Activated T-cell treated with anti-CD3 and anti-CD28 coated beads, Interleukin-2, amount 50 U/mL, for 72 hours (primary cell): ENCODE measurements at regions not wholly inside any gene's neighbourhood (a gene's known extent, or its start where the extent isn't known, plus 50 kb on each side); places are given as distances from the start of the nearest gene placed in this dataset.

Experiments used
- ATAC-seq, 2 donors: fragments of 150-1000 bp; cut with Tn5 transposase; replicated peaks in 1 of 2; 2 replicates each; pipeline ENCODE4 v1.10.0; 2021; ENCODE audit warnings: moderate library complexity in 2 of 2, mild to moderate bottlenecking in 1 of 2
- DNase-seq, 2 donors: peaks; one replicate each; pipeline ENCODE4 v3.0.0; 2021 to 2022; ENCODE audit warnings: mixed read lengths in 1 of 2
- H3K27ac Mint-ChIP-seq: one replicate; pipeline ENCODE4 v1.8.0; 2022; ENCODE audit warnings: mild to moderate bottlenecking, moderate library complexity, mixed read lengths
- H3K27me3 Mint-ChIP-seq: one replicate; pipeline ENCODE4 v1.8.0; 2022; ENCODE audit warnings: low read depth, mixed read lengths
- H3K36me3 Mint-ChIP-seq, 2 donors: one replicate each; pipeline ENCODE4 v1.8.0; 2022; ENCODE audit warnings: mixed read lengths in 2 of 2, mild to moderate bottlenecking in 1 of 2; ENCODE audit not compliant: insufficient read depth in 2 of 2
- H3K4me1 Mint-ChIP-seq: one replicate; pipeline ENCODE4 v1.8.0; 2022; ENCODE audit warnings: low read depth, mixed read lengths
- H3K4me3 Mint-ChIP-seq, 2 donors: one replicate each; pipeline ENCODE4 v1.8.0; 2022; ENCODE audit warnings: mild to moderate bottlenecking in 2 of 2, mixed read lengths in 2 of 2, moderate library complexity in 2 of 2
- H3K9me3 Mint-ChIP-seq, 2 donors: one replicate each; pipeline ENCODE4 v1.8.0; 2022; ENCODE audit warnings: mixed read lengths in 2 of 2

- no peak overlapping the region for H3K4me3 Mint-ChIP-seq
- ATAC-seq, result no peak
- H3K36me3 Mint-ChIP-seq, result peaks cover 3 to 4% of the 10 kb centered on the region in 2 donors
- no peaks in the 10 kb centered on the region for H3K27me3 Mint-ChIP-seq
- H3K27ac Mint-ChIP-seq, result no peak overlapping the region
- peaks cover 3 to 5% of the 10 kb centered on the region in 2 donors for H3K9me3 Mint-ChIP-seq
- no peaks in the 10 kb centered on the region for H3K4me1 Mint-ChIP-seq
- no peak for DNase-seq
Observed at GRCh38 chr5:144712090-144712489, 541.4 kb downstream of the KCTD16 start.

GRCh38 chr5:144711172-144711571, 540.5 kb downstream of the KCTD16 start:
- Mint-ChIP-seq H3K36me3 (peaks cover 3 to 4% of the 10 kb centered on the region in 2 donors), H3K27ac (no peak overlapping the region), H3K9me3 (peaks cover 3 to 5% of the 10 kb centered on the region in 2 donors), H3K4me1 (no peaks in the 10 kb centered on the region), H3K27me3 (no peaks in the 10 kb centered on the region), H3K4me3 (no peak overlapping the region)
- DNase-seq, result no peak
- ATAC-seq, result no peak

GRCh38 chr5:144710637-144711036, 540.0 kb downstream of the KCTD16 start:
- no peaks in the 10 kb centered on the region for H3K4me1 Mint-ChIP-seq
- H3K9me3 Mint-ChIP-seq, result peaks cover 3 to 5% of the 10 kb centered on the region in 2 donors
- H3K36me3 Mint-ChIP-seq, result peaks cover 3 to 4% of the 10 kb centered on the region in 2 donors
- DNase-seq (no peak), ATAC-seq (no peak)
- H3K27me3 Mint-ChIP-seq, result no peaks in the 10 kb centered on the region
- no peak overlapping the region for H3K27ac Mint-ChIP-seq
- H3K4me3 Mint-ChIP-seq, result no peak overlapping the region

DNA sequence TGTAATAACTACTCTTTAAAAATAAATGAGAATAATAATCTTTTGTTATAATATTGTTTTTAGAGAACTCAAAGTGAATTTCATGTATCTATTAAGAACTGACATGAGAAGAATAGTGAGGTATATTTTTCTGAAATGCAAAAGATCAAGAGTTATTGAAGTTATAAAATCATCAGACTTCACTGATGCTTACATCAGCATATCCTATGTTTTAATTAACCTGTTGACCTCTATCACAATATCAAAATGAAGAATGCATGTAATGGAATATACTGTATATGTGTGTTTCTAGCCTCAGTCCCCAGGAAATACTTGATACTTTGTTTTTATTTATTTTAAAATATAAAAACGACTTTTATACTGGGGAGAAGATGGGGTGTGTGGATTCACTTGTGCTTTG, 533.1 kb downstream of the KCTD16 start:
- H3K4me3 Mint-ChIP-seq, result no peak overlapping the region
- peaks cover 0 to 1% of the 10 kb centered on the region in 2 donors for H3K36me3 Mint-ChIP-seq
- no peaks in the 10 kb centered on the region for H3K27me3 Mint-ChIP-seq
- H3K4me1 Mint-ChIP-seq, result no peaks in the 10 kb centered on the region
- no peak for DNase-seq
- H3K9me3 Mint-ChIP-seq, result peaks cover 0 to 8% of the 10 kb centered on the region in 2 donors
- ATAC-seq, result no peak
- no peak overlapping the region for H3K27ac Mint-ChIP-seq

DNA sequence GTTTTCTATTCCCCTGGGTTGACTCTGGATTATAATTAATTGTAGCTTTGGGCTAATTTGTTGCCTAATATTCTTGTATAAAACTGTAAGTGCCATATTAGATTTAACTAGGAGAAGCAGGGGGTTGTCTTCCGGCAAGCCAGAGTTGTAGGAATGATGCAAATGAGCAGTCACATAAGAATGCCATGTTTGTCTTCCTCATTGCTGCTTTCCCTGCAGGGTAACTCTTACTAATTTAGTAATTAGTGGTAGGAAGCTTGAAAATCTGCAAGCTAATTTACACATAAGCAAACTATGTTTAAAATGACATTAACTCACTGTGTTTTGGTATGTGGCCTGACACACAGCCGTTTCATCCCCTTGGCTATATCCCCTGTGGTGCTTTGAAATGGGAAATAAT, 527.8 kb downstream of the KCTD16 start:
- no peaks in the 10 kb centered on the region for H3K27me3 Mint-ChIP-seq
- no peak overlapping the region for H3K4me3 Mint-ChIP-seq
- no peaks in the 10 kb centered on the region for H3K4me1 Mint-ChIP-seq
- DNase-seq (no peak), ATAC-seq (no peak)
- peaks cover 0 to 1% of the 10 kb centered on the region in 2 donors for H3K36me3 Mint-ChIP-seq
- H3K27ac Mint-ChIP-seq, result no peak overlapping the region
- peaks cover 0 to 8% of the 10 kb centered on the region in 2 donors for H3K9me3 Mint-ChIP-seq

DNA sequence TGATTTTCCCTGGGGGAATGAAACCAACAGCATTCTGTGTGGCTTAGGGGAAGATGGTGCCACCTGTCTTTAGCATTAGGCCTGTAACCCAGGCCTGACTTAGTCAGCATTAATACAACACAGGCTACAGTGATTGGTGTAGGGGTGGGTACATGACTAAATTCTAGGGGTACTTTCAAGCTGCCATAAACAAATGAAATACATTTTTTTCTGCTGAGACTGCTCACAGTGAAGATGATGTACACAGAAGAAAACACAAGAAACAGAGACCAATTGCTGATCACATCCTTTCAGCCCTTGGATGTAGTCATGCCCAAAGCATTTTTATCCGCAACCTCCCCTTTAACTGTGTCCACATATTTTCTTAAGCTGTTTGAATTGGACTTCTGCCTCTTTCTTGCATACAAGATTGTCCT, 527.2 kb downstream of the KCTD16 start:
- Mint-ChIP-seq H3K27ac (no peak overlapping the region), H3K9me3 (peaks cover 0 to 8% of the 10 kb centered on the region in 2 donors), H3K4me1 (no peaks in the 10 kb centered on the region), H3K27me3 (no peaks in the 10 kb centered on the region), H3K4me3 (no peak overlapping the region), H3K36me3 (peaks cover 0 to 1% of the 10 kb centered on the region in 2 donors)
- ATAC-seq (no peak), DNase-seq (no peak)

GRCh38 chr5:144691936-144692335, 521.3 kb downstream of the KCTD16 start:
- no peaks in the 10 kb centered on the region for H3K4me1 Mint-ChIP-seq
- DNase-seq (no peak), ATAC-seq (no peak)
- no peak overlapping the region for H3K4me3 Mint-ChIP-seq
- H3K27ac Mint-ChIP-seq, result no peak overlapping the region
- no peaks in the 10 kb centered on the region for H3K36me3 Mint-ChIP-seq
- no peaks in the 10 kb centered on the region for H3K27me3 Mint-ChIP-seq
- peaks cover 0 to 7% of the 10 kb centered on the region in 2 donors for H3K9me3 Mint-ChIP-seq

DNA sequence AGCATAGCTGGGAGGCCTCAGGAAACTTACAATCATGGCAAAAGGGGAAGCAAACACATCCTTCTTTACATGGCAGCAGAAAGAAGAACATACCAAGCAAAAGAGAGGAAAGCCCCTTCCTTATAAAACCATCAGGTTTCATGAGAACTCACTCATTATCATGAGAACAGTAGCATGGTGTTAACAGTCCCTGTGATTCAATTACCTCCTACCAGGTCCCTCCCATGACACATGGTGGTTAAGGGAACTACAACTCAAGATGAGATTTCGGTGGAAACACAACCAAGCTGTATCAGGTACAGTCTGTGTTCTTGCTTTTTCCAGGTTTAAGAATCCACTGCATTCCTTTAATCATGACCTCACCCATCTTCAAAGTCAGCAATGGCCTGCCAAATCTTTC, 514.2 kb downstream of the KCTD16 start:
- DNase-seq (no peak), ATAC-seq (no peak)
- Mint-ChIP-seq H3K27me3 (no peaks in the 10 kb centered on the region), H3K36me3 (no peaks in the 10 kb centered on the region), H3K9me3 (peaks cover 9 to 14% of the 10 kb centered on the region in 2 donors), H3K4me1 (no peaks in the 10 kb centered on the region), H3K4me3 (no peak overlapping the region), H3K27ac (no peak overlapping the region)

DNA sequence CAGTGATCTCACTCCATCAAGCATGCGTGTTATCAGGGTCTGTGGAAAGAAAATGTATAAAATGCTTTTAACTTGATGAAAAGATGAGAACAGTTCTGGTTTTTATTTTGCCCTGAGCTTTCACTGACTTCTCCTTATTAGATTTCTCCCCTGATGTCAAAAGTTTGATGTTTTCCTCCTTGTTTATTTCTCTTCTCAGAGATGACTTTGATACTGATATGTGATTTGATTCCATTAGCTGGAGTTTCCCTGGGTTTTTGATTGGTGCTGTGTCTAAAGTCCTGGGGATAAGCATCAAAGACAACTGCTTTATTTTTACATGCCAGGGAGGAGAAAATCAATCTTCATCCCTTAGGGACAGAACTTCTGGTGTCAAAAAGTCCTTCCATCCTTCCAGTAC, 510.0 kb downstream of the KCTD16 start:
- DNase-seq (no peak), ATAC-seq (no peak)
- no peak overlapping the region for H3K4me3 Mint-ChIP-seq
- no peaks in the 10 kb centered on the region for H3K36me3 Mint-ChIP-seq
- H3K4me1 Mint-ChIP-seq, result no peaks in the 10 kb centered on the region
- H3K9me3 Mint-ChIP-seq, result peaks cover 8 to 12% of the 10 kb centered on the region in 2 donors
- H3K27ac Mint-ChIP-seq, result no peak overlapping the region
- no peaks in the 10 kb centered on the region for H3K27me3 Mint-ChIP-seq

DNA sequence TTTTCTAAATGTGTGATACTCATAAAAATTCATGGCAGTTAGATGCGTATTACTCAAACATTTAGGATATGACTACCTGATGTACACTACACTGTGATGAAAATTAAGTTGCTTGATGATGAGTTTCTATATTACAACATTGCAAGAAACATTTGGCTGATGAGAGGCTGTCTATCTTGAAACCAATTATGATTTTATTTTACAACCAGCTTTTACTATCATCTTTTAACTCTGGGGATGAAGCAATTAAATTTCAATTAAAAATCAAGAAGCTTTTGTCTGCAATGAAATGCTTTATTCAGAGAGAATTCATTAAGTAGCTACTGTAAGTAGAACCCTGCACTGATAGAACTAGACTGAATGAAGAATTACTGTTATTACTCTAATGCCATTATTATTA, 500.4 kb downstream of the KCTD16 start:
- no peaks in the 10 kb centered on the region for H3K27me3 Mint-ChIP-seq
- no peak for ATAC-seq
- H3K27ac Mint-ChIP-seq, result no peak overlapping the region

DNA sequence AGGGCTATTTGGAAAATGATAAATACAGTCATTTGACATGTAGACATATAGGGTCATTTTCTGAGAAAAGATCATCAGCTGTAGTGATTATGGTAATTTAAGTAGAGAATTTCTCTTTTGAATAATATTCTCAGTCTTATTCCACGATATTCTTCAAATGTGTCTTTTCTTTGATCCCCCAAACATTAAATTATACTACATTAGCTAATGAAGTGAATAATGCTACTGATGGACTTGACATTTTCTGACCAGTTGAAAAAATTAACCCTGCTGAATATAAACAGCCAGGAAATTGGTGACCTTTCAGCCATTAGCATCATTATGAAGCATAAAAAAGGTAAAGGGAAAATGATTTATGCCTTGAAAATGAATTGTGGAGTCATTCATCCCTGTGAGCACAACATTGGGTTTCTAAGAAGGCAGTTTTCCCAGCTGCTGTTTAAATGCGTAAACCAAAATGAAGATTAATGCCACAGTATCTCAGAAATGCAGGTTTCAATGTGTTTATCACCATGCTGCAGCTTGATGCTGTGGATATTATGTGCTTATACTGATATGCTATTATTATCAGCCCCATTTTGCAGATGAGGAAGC, 489.1 kb downstream of the KCTD16 start:
- no peak for ATAC-seq
- H3K27me3 Mint-ChIP-seq, result no peaks in the 10 kb centered on the region
- H3K9me3 Mint-ChIP-seq, result peaks cover 0 to 4% of the 10 kb centered on the region in 2 donors
- H3K36me3 Mint-ChIP-seq, result no peaks in the 10 kb centered on the region
- no peak overlapping the region for H3K27ac Mint-ChIP-seq
- H3K4me1 Mint-ChIP-seq, result no peaks in the 10 kb centered on the region
- no peak for DNase-seq
- no peak overlapping the region for H3K4me3 Mint-ChIP-seq

More for the DNA sequence above, 500.4 kb downstream of the KCTD16 start:
- no peaks in the 10 kb centered on the region for H3K36me3 Mint-ChIP-seq
- H3K9me3 Mint-ChIP-seq, result peaks cover 1 to 3% of the 10 kb centered on the region in 2 donors
- H3K4me3 Mint-ChIP-seq, result no peak overlapping the region
- no peaks in the 10 kb centered on the region for H3K4me1 Mint-ChIP-seq
- no peak for DNase-seq

DNA sequence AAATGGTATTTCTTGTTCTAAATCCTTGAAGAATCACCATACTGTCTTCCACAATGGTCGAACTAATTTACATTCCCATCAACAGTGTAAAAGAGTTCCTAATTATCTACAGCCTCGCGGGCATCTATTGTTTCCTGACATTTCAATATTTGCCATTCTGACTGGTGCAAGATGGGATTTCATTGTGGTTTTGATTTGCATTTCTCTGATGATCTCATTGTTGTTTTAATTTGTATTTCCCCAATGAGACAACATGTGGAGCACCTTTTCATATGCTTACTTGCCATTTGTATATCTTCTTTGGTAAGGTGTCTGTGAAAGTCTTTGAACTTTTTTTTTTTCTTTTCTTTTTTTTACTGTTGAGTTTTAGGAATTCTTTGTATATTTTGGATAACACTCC, 473.6 kb downstream of the KCTD16 start:
- Mint-ChIP-seq H3K4me3 (no peak overlapping the region), H3K27me3 (no peaks in the 10 kb centered on the region), H3K36me3 (no peaks in the 10 kb centered on the region)

GRCh38 chr5:144638787-144639186, 468.1 kb downstream of the KCTD16 start:
- Mint-ChIP-seq H3K27me3 (no peaks in the 10 kb centered on the region), H3K27ac (no peak overlapping the region), H3K4me3 (no peak overlapping the region), H3K4me1 (no peaks in the 10 kb centered on the region), H3K36me3 (peaks cover 1 to 4% of the 10 kb centered on the region in 2 donors), H3K9me3 (peaks cover 6 to 18% of the 10 kb centered on the region in 2 donors)
- ATAC-seq (no peak), DNase-seq (no peak)

More for the DNA sequence above, 473.6 kb downstream of the KCTD16 start:
- peaks cover 10 to 12% of the 10 kb centered on the region in 2 donors for H3K9me3 Mint-ChIP-seq
- no peak for ATAC-seq
- H3K4me1 Mint-ChIP-seq, result no peaks in the 10 kb centered on the region
- no peak for DNase-seq
- H3K27ac Mint-ChIP-seq, result no peak overlapping the region

DNA sequence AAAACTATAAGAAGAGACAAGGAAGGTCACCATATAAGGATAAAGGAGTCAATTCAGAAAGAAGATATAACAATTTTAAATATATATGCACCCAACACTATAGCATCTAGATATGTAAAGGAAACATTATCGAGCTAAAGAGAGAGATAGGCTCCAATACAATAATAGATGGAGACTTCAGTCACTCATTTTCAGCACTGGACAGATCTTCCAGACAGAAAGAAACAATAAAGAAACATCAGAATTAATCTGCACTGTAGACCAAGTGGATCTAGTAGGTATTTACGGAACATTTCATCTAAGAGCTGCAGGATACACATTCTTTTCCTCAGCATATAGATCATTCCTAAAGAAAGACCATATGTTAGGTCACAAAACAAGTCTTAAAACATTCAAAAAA, 463.5 kb downstream of the KCTD16 start:
- H3K9me3 Mint-ChIP-seq, result peaks cover 13 to 18% of the 10 kb centered on the region in 2 donors
- H3K27me3 Mint-ChIP-seq, result no peaks in the 10 kb centered on the region
- DNase-seq, result no peak
- no peak overlapping the region for H3K27ac Mint-ChIP-seq
- H3K36me3 Mint-ChIP-seq, result peaks cover 1 to 4% of the 10 kb centered on the region in 2 donors
- H3K4me1 Mint-ChIP-seq, result no peaks in the 10 kb centered on the region
- no peak for ATAC-seq
- H3K4me3 Mint-ChIP-seq, result no peak overlapping the region
